Memory B cell (primary cell): ENCODE measurements at regions not wholly inside any gene's neighbourhood (a gene's known extent, or its start where the extent isn't known, plus 50 kb on each side); places are given as distances from the start of the nearest gene placed in this dataset.
"Not testable (repeated sequence)": the region's sequence is repeated elsewhere in the genome, so short reads cannot be mapped to it uniquely, and the experiment has no call there.

Experiments used
- ATAC-seq: fragments of 150-1000 bp; cut with Tn5 transposase; 2 replicates; pipeline ENCODE4 v1.10.0; 2021; ENCODE audit warnings: low read depth, mild to moderate bottlenecking, moderate library complexity
- DNase-seq, 2 donors: peaks; one replicate each; pipeline ENCODE4 v3.0.0; 2022; ENCODE audit warnings: low spot score in 2 of 2
- H3K27ac Mint-ChIP-seq: one replicate; pipeline ENCODE4 v1.8.0; 2022; ENCODE audit warnings: mild to moderate bottlenecking, moderate library complexity, mixed read lengths
- H3K27me3 Mint-ChIP-seq: one replicate; pipeline ENCODE4 v1.8.0; 2022; ENCODE audit warnings: mixed read lengths
- H3K36me3 Mint-ChIP-seq: one replicate; pipeline ENCODE4 v1.8.0; 2022; ENCODE audit warnings: mild to moderate bottlenecking, mixed read lengths
- H3K4me1 Mint-ChIP-seq: one replicate; pipeline ENCODE4 v1.8.0; 2022; ENCODE audit warnings: mixed read lengths
- H3K4me3 Mint-ChIP-seq: one replicate; pipeline ENCODE4 v1.8.0; 2022; ENCODE audit warnings: mild to moderate bottlenecking, moderate library complexity, mixed read lengths
- H3K9me3 Mint-ChIP-seq: one replicate; pipeline ENCODE4 v1.8.0; 2022; ENCODE audit warnings: mixed read lengths

- peaks cover 4% of the 10 kb centered on the region for H3K4me1 Mint-ChIP-seq
- ATAC-seq (no peak), DNase-seq (no peak)
- H3K36me3 Mint-ChIP-seq: no peaks in the 10 kb centered on the region
- no peaks in the 10 kb centered on the region for H3K9me3 Mint-ChIP-seq
- no peak overlapping the region for H3K4me3 Mint-ChIP-seq
- H3K27ac Mint-ChIP-seq: no peak overlapping the region
- peaks cover 6% of the 10 kb centered on the region for H3K27me3 Mint-ChIP-seq
These were observed 54.8 kb downstream of the OTUD1 start for GRCh38 chr10:23493711-23494110.

- ATAC-seq (no peak), DNase-seq (no peak)
- H3K27me3 Mint-ChIP-seq: peaks cover 4% of the 10 kb centered on the region
- H3K9me3 Mint-ChIP-seq: no peaks in the 10 kb centered on the region
- H3K4me1 Mint-ChIP-seq: peaks cover 4% of the 10 kb centered on the region
- no peak overlapping the region for H3K4me3 Mint-ChIP-seq
- H3K27ac Mint-ChIP-seq: no peak overlapping the region
- H3K36me3 Mint-ChIP-seq: no peaks in the 10 kb centered on the region
These were observed 57.9 kb downstream of the OTUD1 start for GRCh38 chr10:23496727-23497126.

GRCh38 chr10:23499372-23500132, 60.7 kb downstream of the OTUD1 start:
- no peak overlapping the region for H3K27ac Mint-ChIP-seq
- no peaks in the 10 kb centered on the region for H3K36me3 Mint-ChIP-seq
- no peaks in the 10 kb centered on the region for H3K9me3 Mint-ChIP-seq
- peaks cover 4% of the 10 kb centered on the region for H3K4me1 Mint-ChIP-seq
- ATAC-seq (no peak), DNase-seq (no peak)
- H3K4me3 Mint-ChIP-seq: no peak overlapping the region
- H3K27me3 Mint-ChIP-seq: peaks cover 4% of the 10 kb centered on the region

- H3K27me3 Mint-ChIP-seq: peaks cover 4% of the 10 kb centered on the region
- no peak overlapping the region for H3K4me3 Mint-ChIP-seq
- no peak overlapping the region for H3K27ac Mint-ChIP-seq
- ATAC-seq: no peak
- H3K4me1 Mint-ChIP-seq: no peaks in the 10 kb centered on the region
- DNase-seq: no peak
- peaks cover 2% of the 10 kb centered on the region for H3K9me3 Mint-ChIP-seq
- H3K36me3 Mint-ChIP-seq: peaks cover 3% of the 10 kb centered on the region
These were observed 67.1 kb downstream of the OTUD1 start for GRCh38 chr10:23505797-23506465.

GRCh38 chr10:23512355-23513058, 73.6 kb downstream of the OTUD1 start:
- ATAC-seq (no peak), DNase-seq (no peak)
- Mint-ChIP-seq H3K4me3 (no peak overlapping the region), H3K36me3 (peaks cover 3% of the 10 kb centered on the region), H3K4me1 (no peaks in the 10 kb centered on the region), H3K9me3 (peaks cover 2% of the 10 kb centered on the region), H3K27ac (no peak overlapping the region), H3K27me3 (peaks cover 7% of the 10 kb centered on the region)

DNA sequence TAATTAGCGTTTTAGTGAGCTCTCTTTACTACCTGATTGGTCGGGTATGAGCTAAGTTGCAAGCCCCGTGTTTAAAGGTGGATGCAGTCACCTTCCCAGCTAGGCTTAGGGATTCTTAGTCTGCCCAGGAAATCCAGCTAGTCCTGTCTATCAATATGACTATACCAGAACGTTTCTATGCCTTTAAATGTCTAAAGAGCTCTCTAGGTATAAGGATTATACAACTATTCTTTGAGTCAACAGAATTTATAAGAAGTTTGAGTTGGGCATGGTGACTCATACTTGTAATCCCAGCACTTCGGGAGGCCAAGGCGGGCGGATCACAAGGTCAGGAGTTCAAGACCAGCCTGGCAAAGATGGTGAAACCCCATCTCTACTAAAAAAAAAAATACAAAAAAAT, 74.7 kb downstream of the OTUD1 start:
- H3K4me1 Mint-ChIP-seq, ATAC-seq, H3K9me3 Mint-ChIP-seq, H3K27me3 Mint-ChIP-seq, H3K36me3 Mint-ChIP-seq, DNase-seq, H3K4me3 Mint-ChIP-seq, H3K27ac Mint-ChIP-seq: not testable (repeated sequence)

GRCh38 chr10:23514321-23514720, 75.4 kb downstream of the OTUD1 start:
- Mint-ChIP-seq H3K9me3 (peaks cover 4% of the 10 kb centered on the region), H3K4me3 (no peak overlapping the region), H3K27ac (no peak overlapping the region), H3K36me3 (peaks cover 3% of the 10 kb centered on the region), H3K27me3 (peaks cover 9% of the 10 kb centered on the region), H3K4me1 (peaks cover 4% of the 10 kb centered on the region)
- ATAC-seq (no peak), DNase-seq (no peak)

GRCh38 chr10:23516530-23516929, 77.7 kb downstream of the OTUD1 start:
- Mint-ChIP-seq H3K4me3 (no peak overlapping the region), H3K9me3 (peaks cover 2% of the 10 kb centered on the region), H3K4me1 (peaks cover 8% of the 10 kb centered on the region), H3K36me3 (peaks cover 1% of the 10 kb centered on the region), H3K27me3 (peaks cover 11% of the 10 kb centered on the region), H3K27ac (no peak overlapping the region)
- DNase-seq (no peak), ATAC-seq (no peak)

DNA sequence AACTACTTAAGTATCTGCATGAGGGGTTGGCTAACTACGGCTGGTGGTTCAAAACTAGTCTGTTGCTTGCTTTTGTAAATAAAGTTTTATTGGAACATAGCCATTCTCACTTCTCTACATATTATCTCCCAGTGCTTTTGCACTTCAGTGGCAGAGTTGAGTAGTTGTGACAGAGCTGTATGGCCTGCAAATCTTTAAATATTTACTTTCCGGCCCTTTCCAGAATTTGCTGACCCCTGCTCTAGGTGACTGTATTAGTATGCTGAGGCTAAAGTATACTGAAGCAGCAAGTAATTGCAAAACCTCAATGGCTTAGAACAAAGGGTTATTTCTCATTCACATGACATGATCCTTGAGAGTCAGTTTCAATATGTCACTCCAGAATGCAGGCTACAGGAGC, 78.3 kb downstream of the OTUD1 start:
- peaks cover 2% of the 10 kb centered on the region for H3K9me3 Mint-ChIP-seq
- no peak overlapping the region for H3K4me3 Mint-ChIP-seq
- no peak overlapping the region for H3K27ac Mint-ChIP-seq
- H3K27me3 Mint-ChIP-seq: peaks cover 10% of the 10 kb centered on the region
- ATAC-seq (no peak), DNase-seq (no peak)
- H3K4me1 Mint-ChIP-seq: peaks cover 13% of the 10 kb centered on the region
- H3K36me3 Mint-ChIP-seq: peaks cover 1% of the 10 kb centered on the region

GRCh38 chr10:23521735-23522134, 82.9 kb downstream of the OTUD1 start:
- no peak overlapping the region for H3K27ac Mint-ChIP-seq

GRCh38 chr10:23522345-23522744, 83.5 kb downstream of the OTUD1 start:
- Mint-ChIP-seq H3K9me3 (peaks cover 2% of the 10 kb centered on the region), H3K27ac (no peak overlapping the region), H3K36me3 (peaks cover 1% of the 10 kb centered on the region), H3K4me3 (no peak overlapping the region), H3K4me1 (peaks cover 17% of the 10 kb centered on the region), H3K27me3 (peaks cover 7% of the 10 kb centered on the region)
- DNase-seq (no peak), ATAC-seq (no peak)

More at GRCh38 chr10:23521735-23522134, 82.9 kb downstream of the OTUD1 start:
- Mint-ChIP-seq H3K4me1 (peaks cover 17% of the 10 kb centered on the region), H3K36me3 (peaks cover 1% of the 10 kb centered on the region), H3K9me3 (peaks cover 2% of the 10 kb centered on the region), H3K4me3 (peak overlapping the region; percentile 6), H3K27me3 (peaks cover 9% of the 10 kb centered on the region)
- no peak for DNase-seq
- ATAC-seq: peak; percentile 78

DNA sequence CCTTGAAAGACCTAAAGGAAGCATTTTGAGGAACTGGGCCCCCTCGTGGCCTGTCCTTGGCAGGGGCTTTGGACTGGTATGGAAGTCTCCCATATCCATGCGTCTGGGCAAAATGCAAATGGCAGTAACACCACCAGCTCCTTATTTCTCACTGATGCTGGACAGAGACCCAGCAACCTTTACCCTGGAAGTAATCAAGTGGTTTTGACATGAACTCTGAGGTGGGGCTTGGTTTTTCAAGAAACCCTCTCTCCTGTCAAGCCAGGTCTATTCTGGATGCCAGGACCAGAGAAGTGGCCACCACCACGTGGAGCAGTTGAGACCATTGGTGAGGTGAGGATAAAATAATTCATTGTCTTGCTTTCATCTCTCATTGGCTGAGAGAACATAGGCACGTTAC, 84.4 kb downstream of the OTUD1 start:
- Mint-ChIP-seq H3K9me3 (peaks cover 2% of the 10 kb centered on the region), H3K4me3 (no peak overlapping the region), H3K4me1 (peaks cover 17% of the 10 kb centered on the region), H3K36me3 (peaks cover 1% of the 10 kb centered on the region), H3K27ac (no peak overlapping the region), H3K27me3 (peaks cover 7% of the 10 kb centered on the region)
- no peak for DNase-seq
- ATAC-seq: no peak

- no peaks in the 10 kb centered on the region for H3K9me3 Mint-ChIP-seq
- peaks cover 2% of the 10 kb centered on the region for H3K27me3 Mint-ChIP-seq
- no peaks in the 10 kb centered on the region for H3K36me3 Mint-ChIP-seq
- DNase-seq: peak; percentile 15 to 17
- no peak overlapping the region for H3K4me3 Mint-ChIP-seq
- peaks cover 12% of the 10 kb centered on the region for H3K4me1 Mint-ChIP-seq
- no peak overlapping the region for H3K27ac Mint-ChIP-seq
- peak; percentile 78 for ATAC-seq
These were observed 86.5 kb downstream of the OTUD1 start for GRCh38 chr10:23525406-23525805.

DNA sequence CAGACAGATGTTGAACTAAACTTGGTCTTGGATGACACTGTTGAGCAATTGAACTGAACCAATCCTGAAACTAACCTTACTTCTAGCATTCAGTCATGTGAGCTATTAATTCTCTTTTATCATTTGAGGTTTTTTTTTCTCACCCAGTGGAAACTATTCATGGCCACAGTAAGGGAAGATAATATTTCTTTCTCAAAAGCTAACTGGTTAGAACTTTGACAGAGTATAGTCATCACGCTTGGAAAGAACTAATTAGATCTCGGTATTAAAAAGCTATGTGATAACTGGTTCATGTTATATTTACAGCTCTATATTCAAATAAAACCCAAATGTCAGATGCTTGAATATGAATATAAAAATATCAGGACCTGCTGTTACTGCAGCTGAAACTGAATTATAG, 89.5 kb downstream of the OTUD1 start:
- Mint-ChIP-seq H3K36me3 (no peaks in the 10 kb centered on the region), H3K27me3 (peaks cover 7% of the 10 kb centered on the region), H3K4me3 (no peak overlapping the region), H3K4me1 (peaks cover 2% of the 10 kb centered on the region), H3K9me3 (no peaks in the 10 kb centered on the region), H3K27ac (no peak overlapping the region)
- ATAC-seq (no peak), DNase-seq (no peak)
